ENCODE measurements at regions not wholly inside any gene's neighbourhood (a gene's known extent, or its start where the extent isn't known, plus 50 kb on each side); places are given as distances from the start of the nearest gene placed in this dataset.

- DNase-seq = no peak
Observed at GRCh38 chr4:112852601-112853000, 196.9 kb upstream of the ANK2 start.

GRCh38 chr4:112853662-112854256, 195.7 kb upstream of the ANK2 start:
- DNase-seq = peak in 1 of 2 experiments; percentile 7

GRCh38 chr4:112854420-112854819, 195.0 kb upstream of the ANK2 start:
- no peak for DNase-seq

DNA sequence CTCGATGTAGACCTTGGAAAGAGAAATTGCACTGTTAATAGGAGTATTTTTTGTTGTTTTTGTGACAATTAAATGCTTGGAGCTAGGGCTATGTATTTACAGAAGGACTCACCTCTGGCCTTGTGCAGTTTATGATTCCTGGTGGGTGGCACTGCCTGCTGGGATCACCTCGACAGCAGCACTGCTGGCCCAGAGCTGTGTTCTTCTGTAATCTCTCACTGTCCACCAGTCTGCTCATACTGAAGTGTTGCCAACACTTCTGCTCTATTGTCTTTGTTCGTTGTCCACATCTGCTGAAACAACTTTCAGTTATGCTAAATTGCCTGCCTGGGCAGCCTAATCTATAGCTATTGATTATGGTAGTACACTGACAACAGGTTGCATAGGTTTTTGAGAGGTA, 194.4 kb upstream of the ANK2 start:
- DNase-seq = no peak

DNA sequence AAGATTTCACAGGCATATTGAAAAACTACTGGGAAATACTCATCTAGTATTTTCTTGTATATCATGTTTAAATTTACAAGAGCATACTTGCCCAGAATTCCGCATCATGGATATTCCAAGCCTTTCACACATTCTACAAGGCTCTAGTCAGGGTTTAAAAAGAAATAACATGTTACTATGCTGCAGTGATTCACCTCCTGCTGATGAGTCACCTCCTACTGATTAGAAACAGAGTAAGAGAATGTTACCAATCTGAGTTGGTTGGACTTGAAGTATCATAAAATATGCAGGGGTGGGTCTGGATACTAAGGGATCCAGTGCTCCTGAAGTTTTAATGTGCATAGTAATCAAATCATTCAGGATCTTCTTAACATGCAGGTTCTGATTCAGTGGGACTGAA, 192.0 kb upstream of the ANK2 start:
- no peak for DNase-seq

- DNase-seq = no peak
Observed at GRCh38 chr4:112858751-112859150, 190.7 kb upstream of the ANK2 start.

DNA sequence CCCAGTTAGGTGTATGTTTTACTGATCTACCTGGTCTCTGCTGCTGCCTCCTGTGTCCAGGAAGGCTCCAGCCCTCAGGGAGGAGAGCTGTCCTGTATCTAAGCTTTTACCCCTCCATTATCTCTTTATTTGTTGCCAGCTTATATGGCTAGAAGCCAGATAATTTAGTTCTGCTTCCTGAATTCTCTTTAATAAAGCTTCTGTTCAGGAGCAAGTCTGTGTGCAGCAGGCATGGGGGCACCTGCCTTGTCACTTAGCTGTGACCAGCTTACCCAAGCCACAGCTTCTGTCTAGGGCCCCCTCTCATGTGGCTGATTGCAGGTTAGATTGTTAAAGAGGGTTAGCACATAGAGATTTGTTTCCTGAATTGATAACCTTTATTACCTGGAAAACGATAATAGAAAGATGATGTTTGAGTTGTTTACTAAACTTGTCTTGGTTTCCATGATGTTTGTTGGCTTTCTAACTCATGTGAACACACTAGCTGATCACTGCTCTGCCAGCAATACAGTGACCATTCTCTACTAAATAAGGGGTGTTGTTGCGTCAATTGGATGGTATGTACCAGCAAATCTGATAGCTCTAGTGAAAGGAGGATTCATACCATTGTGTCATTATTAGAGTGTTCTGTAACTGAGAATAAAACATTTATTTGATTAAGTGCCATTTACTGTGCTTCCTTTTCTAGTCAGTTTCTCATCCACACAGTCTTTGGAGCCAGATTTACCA, 189.8 kb upstream of the ANK2 start:
- no peak for DNase-seq

GRCh38 chr4:112860830-112861690, 188.4 kb upstream of the ANK2 start:
- no peak for DNase-seq

DNA sequence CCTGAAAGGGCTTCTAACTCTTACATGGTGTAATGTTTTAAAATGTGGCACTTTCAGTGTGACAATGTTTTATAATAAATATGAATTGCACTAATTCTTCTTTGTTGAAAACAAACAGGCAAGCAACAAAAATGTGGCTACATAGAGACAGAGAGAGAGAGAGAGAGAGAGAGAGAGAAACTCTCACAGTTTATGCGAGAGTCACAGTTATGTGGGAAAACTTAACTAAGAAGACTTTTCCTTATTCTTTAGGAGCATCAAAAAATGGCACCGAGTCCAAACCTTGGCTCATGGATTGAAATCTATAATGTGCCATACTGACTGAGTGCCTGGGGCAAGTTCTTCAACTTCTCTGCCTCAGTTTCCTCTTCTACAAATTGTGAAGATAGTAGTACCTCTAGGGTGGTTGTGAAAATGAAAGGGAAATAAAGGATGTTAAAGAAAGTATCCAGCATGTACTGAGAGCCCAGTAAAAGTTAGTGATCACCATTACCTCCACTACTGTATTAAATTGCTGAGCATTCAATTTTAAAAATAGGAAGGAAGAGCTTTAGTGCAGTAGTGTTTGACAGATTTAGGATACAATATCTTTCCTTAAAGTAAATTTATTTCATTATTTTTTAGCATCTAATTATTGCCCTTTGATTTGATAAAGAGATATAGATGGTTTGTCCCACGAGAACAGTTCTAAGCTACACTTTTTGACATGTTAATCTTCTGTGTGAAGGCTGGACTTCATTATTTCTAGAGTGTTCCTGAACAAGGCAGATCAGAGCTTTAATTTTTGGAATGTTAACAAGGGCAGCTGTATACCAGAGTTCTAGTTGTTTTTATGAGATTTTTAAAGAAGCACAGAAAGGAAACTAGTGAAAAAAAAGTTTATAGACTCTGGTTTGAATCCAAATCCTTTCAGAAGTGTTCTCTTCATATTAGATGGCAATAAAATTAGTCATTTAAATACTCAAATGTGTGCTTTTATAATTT, 187.5 kb upstream of the ANK2 start:
- DNase-seq = no peak

DNA sequence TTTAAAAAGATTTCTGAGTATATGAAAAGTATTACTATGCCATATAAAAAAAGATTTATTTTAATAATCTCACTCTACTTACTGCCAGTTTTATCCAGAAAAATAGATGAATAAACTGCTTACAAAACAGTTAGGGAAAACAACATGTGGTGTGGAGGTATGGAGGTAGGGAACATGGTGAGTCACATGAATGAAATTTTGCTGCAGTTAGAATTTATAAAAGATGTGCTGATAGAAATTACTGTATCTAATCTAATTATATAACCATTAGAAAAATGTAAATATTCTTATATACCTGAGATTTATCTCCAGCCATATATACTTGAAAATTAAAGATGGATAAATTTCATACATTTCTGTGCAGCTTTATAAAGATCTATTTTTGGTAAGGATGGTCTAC, 184.0 kb upstream of the ANK2 start:
- no peak for DNase-seq

- DNase-seq = no peak
Observed at GRCh38 chr4:112876316-112876715, 173.1 kb upstream of the ANK2 start.

GRCh38 chr4:112881842-112882241, 167.6 kb upstream of the ANK2 start:
- peak; percentile 36 to 58 for DNase-seq

- peak in 1 of 2 experiments; percentile 55 for DNase-seq
Observed at GRCh38 chr4:112882286-112882685, 167.2 kb upstream of the ANK2 start.

- no peak for DNase-seq
Observed at GRCh38 chr4:112884406-112884805, 165.0 kb upstream of the ANK2 start.

DNA sequence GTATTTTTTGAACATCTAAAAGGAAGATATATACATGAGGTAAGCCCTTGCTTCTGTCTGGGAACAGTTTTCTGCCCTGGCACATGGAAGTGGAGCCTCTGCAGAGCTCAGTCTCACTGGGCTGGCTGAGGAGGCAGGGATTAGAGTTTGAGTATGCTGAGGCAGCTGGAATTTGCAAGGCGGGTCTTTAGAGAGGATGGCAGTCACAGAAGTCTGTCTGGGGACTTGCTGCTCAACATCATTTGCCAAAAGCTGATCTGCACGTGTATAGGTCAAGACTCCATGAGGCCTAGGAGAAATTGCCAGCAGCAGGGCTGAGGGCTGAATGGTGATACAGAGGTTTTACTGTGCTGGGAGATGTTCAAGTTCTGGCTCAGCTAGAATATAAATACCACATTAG, 163.6 kb upstream of the ANK2 start:
- peak in 1 of 2 experiments; percentile 32 for DNase-seq

DNA sequence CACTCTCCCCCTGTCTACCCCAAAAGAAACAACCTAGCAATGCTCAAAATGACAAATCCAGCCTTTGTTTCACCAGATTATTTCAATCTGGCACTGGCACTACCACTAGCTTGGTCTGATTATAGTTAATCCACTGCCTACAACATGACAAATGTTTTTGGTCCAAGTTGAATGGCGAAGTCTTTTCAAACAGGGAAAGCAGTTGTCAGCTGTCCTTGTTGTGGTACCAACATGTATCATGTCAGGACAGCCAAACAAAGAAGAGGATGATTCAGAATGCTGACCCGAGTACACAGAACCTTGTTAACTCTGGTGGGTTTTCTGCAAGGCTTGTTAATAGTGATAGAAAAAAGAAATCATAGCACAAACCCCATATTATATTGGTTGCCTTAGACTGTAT, 160.8 kb upstream of the ANK2 start:
- DNase-seq = peak; percentile 11 to 27

DNA sequence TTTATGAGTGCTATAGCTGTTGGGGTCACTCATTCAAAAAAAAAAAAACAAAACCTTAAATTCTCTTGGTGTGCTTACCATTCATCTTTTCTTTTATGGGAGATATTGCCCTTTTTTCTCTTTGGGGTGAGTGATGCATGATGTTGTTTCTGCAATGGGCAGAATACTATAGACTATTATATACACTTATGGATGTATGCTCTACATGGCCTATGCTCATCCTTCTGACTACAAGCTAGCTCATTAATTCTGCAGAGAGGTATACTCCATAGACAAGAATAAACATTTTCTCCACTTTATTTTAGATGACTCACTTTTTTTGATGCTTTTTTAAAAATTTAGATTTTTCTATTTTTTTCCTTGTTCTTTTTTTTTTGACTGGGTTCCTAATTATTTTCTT, 160.3 kb upstream of the ANK2 start:
- no peak for DNase-seq

- DNase-seq = peak; percentile 31 to 70
Observed at GRCh38 chr4:112889619-112890527, 159.6 kb upstream of the ANK2 start.

GRCh38 chr4:112894480-112894879, 155.0 kb upstream of the ANK2 start:
- no peak for DNase-seq

- DNase-seq = no peak
Observed at GRCh38 chr4:112894951-112895350, 154.5 kb upstream of the ANK2 start.

- DNase-seq = peak; percentile 12 to 44
Observed at GRCh38 chr4:112895811-112896608, 153.4 kb upstream of the ANK2 start.
